ENCODE measurements at regions not wholly inside any gene's neighbourhood (a gene's known extent, or its start where the extent isn't known, plus 50 kb on each side); places are given as distances from the start of the nearest gene placed in this dataset.

GRCh38 chr5:123845356-123846100, 333.6 kb downstream of the CSNK1G3 start:
- TF ChIP-seq POLR2A (IDR thresholded peaks at IDR 0.05; ENCODE audit: low read depth, low read length) = no peak
- FAIRE-seq (no peak), DNase-seq (ENCODE audit: insufficient read length, low spot score) (no peak)

- no peak for TF ChIP-seq POLR2A (IDR thresholded peaks at IDR 0.05; ENCODE audit: low read depth, low read length)
- no peak for FAIRE-seq
- DNase-seq (ENCODE audit: insufficient read length, low spot score) = no peak
Measured at GRCh38 chr5:123844873-123845272, 332.9 kb downstream of the CSNK1G3 start.

- no peak for FAIRE-seq
- no peak for TF ChIP-seq POLR2A (IDR thresholded peaks at IDR 0.05; ENCODE audit: low read depth, low read length)
- no peak for DNase-seq (ENCODE audit: insufficient read length, low spot score)
Measured at GRCh38 chr5:123835421-123835820, 323.4 kb downstream of the CSNK1G3 start.

GRCh38 chr5:123830575-123830974, 318.6 kb downstream of the CSNK1G3 start:
- DNase-seq (ENCODE audit: insufficient read length, low spot score) = no peak
- no peak for TF ChIP-seq POLR2A (IDR thresholded peaks at IDR 0.05; ENCODE audit: low read depth, low read length)
- no peak for FAIRE-seq

GRCh38 chr5:123827811-123828210, 315.8 kb downstream of the CSNK1G3 start:
- TF ChIP-seq POLR2A (IDR thresholded peaks at IDR 0.05; ENCODE audit: low read depth, low read length) = no peak
- DNase-seq (ENCODE audit: insufficient read length, low spot score) = no peak
- FAIRE-seq = no peak

- no peak for TF ChIP-seq POLR2A (IDR thresholded peaks at IDR 0.05; ENCODE audit: low read depth, low read length)
- no peak for DNase-seq (ENCODE audit: insufficient read length, low spot score)
- FAIRE-seq = no peak
Measured at GRCh38 chr5:123819833-123820232, 307.9 kb downstream of the CSNK1G3 start.

GRCh38 chr5:123819386-123819785, 307.4 kb downstream of the CSNK1G3 start:
- DNase-seq (ENCODE audit: insufficient read length, low spot score) = no peak
- no peak for TF ChIP-seq POLR2A (IDR thresholded peaks at IDR 0.05; ENCODE audit: low read depth, low read length)
- FAIRE-seq = no peak

- no peak for DNase-seq (ENCODE audit: insufficient read length, low spot score)
- no peak for FAIRE-seq
- TF ChIP-seq POLR2A (IDR thresholded peaks at IDR 0.05; ENCODE audit: low read depth, low read length) = no peak
Measured at GRCh38 chr5:123817267-123817666, 305.3 kb downstream of the CSNK1G3 start.

- no peak for DNase-seq (ENCODE audit: insufficient read length, low spot score)
- TF ChIP-seq POLR2A (IDR thresholded peaks at IDR 0.05; ENCODE audit: low read depth, low read length) = no peak
- FAIRE-seq = no peak
Measured at GRCh38 chr5:123814801-123815470, 303.0 kb downstream of the CSNK1G3 start.

GRCh38 chr5:123813937-123814624, 302.1 kb downstream of the CSNK1G3 start:
- FAIRE-seq = no peak
- DNase-seq (ENCODE audit: insufficient read length, low spot score) = no peak
- TF ChIP-seq POLR2A (IDR thresholded peaks at IDR 0.05; ENCODE audit: low read depth, low read length) = no peak

GRCh38 chr5:123813264-123813663, 301.3 kb downstream of the CSNK1G3 start:
- no peak for FAIRE-seq
- TF ChIP-seq POLR2A (IDR thresholded peaks at IDR 0.05; ENCODE audit: low read depth, low read length) = no peak
- no peak for DNase-seq (ENCODE audit: insufficient read length, low spot score)

- TF ChIP-seq POLR2A (IDR thresholded peaks at IDR 0.05; ENCODE audit: low read depth, low read length) = no peak
- FAIRE-seq (no peak), DNase-seq (ENCODE audit: insufficient read length, low spot score) (no peak)
Measured at GRCh38 chr5:123811831-123812230, 299.9 kb downstream of the CSNK1G3 start.

GRCh38 chr5:123810746-123811340, 298.9 kb downstream of the CSNK1G3 start:
- FAIRE-seq (no peak), DNase-seq (ENCODE audit: insufficient read length, low spot score) (no peak)
- no peak for TF ChIP-seq POLR2A (IDR thresholded peaks at IDR 0.05; ENCODE audit: low read depth, low read length)

GRCh38 chr5:123810253-123810652, 298.3 kb downstream of the CSNK1G3 start:
- TF ChIP-seq POLR2A (IDR thresholded peaks at IDR 0.05; ENCODE audit: low read depth, low read length) = no peak
- FAIRE-seq (no peak), DNase-seq (ENCODE audit: insufficient read length, low spot score) (no peak)
